Right lobe of liver (tissue), 4 donors: ENCODE measurements at regions not wholly inside any gene's neighbourhood (a gene's known extent, or its start where the extent isn't known, plus 50 kb on each side); places are given as distances from the start of the nearest gene placed in this dataset.

Source experiments
- CTCF ChIP-seq, 4 donors: fragments of 200-600 bp in 3 of 4; fragments of 450-650 bp in 1 of 4; IDR thresholded peaks; one replicate each; pipeline versions ENCODE4 v1.5.1 to v1.8.0; 2016 to 2022; ENCODE audit warnings: antibody characterized with exemption in 4 of 4, mild to moderate bottlenecking in 2 of 4
- POLR2A ChIP-seq: fragments of 450-650 bp; IDR thresholded peaks from one replicate; pipeline ENCODE4 v1.6.1; 2017; ENCODE audit warnings: antibody characterized with exemption, mild to moderate bottlenecking
- donor health status: DM: no; HTN: no; CAD: no.
- donor health status: DM: no; HTN: no; CAD: no.
- donor health status: DM: no; HTN: yes; CAD: no.

GRCh38 chr5:18099261-18099660 lies 465.0 kb downstream of the TAF11L14 start:
- no peak for TF ChIP-seq CTCF (IDR thresholded peaks at IDR 0.05)
- no peak for TF ChIP-seq POLR2A
